Testis (tissue), 2 donors: ENCODE measurements at regions not wholly inside any gene's neighbourhood (a gene's known extent, or its start where the extent isn't known, plus 50 kb on each side); places are given as distances from the start of the nearest gene placed in this dataset.

Source experiments
- CTCF ChIP-seq, 3 experiments: fragments of 450-650 bp in 2 of 3; fragments of 200-600 bp in 1 of 3; sonication (generic) in 1 of 3; IDR thresholded peaks; one replicate each; pipeline ENCODE4 v1.5.1; 2016 to 2019; ENCODE audit warnings: antibody characterized with exemption in 3 of 3, mild to moderate bottlenecking in 2 of 3, moderate library complexity in 1 of 3
- POLR2A ChIP-seq: fragments of 450-650 bp; IDR thresholded peaks from one replicate; pipeline ENCODE4 v1.6.1; 2017; ENCODE audit warnings: antibody characterized with exemption, mild to moderate bottlenecking, moderate library complexity

GRCh38 chr5:54884195-54884536, 101.2 kb downstream of the ESM1 start:
- TF ChIP-seq CTCF (IDR thresholded peaks at IDR 0.05), result no peak
- no peak for TF ChIP-seq POLR2A
